Activated CD8-positive, alpha-beta memory T cell treated with anti-CD3 and anti-CD28 coated beads, Interleukin-2, amount 50 U/mL, for 24 hours (primary cell): ENCODE measurements at regions not wholly inside any gene's neighbourhood (a gene's known extent, or its start where the extent isn't known, plus 50 kb on each side); places are given as distances from the start of the nearest gene placed in this dataset.

Experiments
- DNase-seq: peaks from one replicate; pipeline ENCODE4 v3.0.0-alpha.2; 2020; ENCODE audit errors: extremely low read depth

- no peak for DNase-seq
Measured at GRCh38 chr9:38286357-38286756, 106.1 kb upstream of the ALDH1B1 start.

DNA sequence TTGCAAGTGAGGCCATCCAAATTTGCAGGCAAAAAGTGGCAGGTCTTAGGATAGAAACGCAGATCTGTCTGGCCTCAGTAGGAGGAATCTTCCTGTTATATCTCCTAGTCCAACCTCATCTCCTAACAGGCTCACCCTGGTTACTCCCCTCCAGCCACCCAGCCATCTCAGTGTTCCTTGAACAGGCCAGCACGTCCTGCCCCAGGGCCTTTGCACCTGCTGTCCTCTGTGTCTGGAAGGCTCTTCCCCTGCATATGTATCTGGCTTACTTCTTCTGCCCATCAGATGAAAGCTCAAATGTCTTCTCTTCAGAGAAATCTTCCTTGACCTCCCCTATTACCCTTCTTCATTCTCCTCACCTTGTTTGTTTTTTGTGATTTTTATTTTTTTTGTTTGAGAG lies 107.3 kb upstream of the ALDH1B1 start:
- DNase-seq = no peak

DNA sequence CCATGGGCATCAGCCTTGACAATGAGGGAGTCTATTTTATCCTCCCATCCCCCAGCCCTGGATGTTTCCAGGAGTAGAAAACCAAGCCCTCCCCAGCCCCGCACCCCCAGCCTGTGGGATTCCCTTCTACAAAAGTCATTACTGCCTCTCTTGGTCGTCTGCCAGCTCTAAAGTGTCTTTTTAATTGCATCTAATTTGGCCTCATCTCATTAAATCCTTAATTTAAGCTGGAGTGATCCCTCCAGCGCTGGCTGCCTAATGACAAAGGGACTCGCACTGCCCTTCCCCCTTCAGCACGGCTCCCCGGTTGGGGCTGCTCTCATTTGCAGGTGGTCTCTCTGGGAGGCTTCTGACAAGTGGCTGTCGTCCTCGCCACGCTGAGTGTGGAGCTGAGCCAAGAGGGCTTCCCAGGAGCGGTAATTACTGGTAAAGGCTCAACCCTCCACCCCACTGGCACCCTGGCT lies 107.9 kb upstream of the ALDH1B1 start:
- DNase-seq = no peak

- no peak for DNase-seq
Measured at GRCh38 chr9:38284039-38284575, 108.4 kb upstream of the ALDH1B1 start.

DNA sequence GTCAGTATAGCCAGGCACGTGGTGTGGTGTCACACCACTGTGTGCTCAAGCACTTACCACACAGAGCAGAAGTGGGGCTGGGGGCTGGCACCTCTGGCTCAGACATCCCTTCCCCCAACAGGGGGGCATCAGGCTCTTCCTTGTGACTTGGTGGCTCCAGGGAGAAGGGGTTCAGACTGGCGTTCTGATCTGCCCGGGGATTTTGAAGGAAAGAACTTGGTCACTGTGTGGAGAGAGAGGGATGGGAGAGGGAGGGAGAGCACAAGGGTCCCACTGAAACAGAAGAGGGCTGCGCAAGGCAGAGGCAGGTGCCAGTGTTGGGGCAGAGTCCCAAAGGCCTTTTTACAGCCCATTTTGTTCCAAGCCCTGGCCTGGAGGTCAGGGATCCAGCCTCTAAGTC lies 109.7 kb upstream of the ALDH1B1 start:
- no peak for DNase-seq

DNA sequence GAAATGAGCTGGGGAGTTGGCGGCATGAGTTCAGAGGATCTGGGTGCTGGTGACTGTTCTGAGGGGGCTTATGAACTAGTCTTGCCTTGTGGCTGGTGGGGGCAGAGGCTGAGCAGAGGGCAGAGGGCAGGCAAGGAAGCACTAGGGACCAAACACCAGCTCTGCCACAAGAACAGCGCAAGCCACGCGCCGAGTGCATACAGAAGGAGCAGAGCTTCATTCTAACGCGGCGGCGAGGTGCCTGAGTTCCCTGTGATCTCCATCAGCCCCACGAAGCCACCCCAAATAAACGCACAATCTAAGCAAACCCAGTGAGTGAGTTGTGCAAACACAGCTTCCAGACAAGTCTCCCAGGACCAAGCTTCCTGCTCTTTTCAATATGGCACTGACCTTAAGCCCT lies 110.6 kb upstream of the ALDH1B1 start:
- no peak for DNase-seq

- DNase-seq = no peak
Measured at GRCh38 chr9:38281196-38281595, 111.3 kb upstream of the ALDH1B1 start.

DNA sequence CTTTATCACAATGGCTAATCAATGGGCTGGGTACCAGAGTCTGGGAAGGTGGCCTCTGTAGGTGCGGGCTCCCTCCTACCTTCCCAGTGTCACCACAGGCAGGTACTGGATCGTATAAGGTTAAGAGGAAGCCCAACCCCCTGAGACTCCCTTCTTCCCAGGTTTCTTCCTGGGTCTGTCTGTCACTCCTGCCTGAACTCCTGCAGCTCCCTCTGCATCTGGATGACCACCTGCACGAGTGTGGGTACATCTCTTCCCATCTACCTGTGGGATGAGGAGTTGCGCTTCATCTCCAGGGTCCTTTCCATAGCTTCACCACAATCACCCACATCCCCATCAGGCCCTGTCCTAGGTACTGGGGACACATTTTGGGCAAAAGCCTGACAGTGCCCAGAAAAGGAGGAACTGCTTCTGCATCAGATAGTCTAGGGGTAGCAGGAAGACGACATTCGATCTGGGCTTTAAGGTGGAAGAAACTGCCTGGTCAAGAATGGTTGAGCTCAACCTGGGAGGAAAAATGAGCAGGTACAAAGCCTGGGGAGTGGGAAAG lies 112.2 kb upstream of the ALDH1B1 start:
- no peak for DNase-seq

GRCh38 chr9:38278931-38279679 lies 113.4 kb upstream of the ALDH1B1 start:
- DNase-seq = no peak

DNA sequence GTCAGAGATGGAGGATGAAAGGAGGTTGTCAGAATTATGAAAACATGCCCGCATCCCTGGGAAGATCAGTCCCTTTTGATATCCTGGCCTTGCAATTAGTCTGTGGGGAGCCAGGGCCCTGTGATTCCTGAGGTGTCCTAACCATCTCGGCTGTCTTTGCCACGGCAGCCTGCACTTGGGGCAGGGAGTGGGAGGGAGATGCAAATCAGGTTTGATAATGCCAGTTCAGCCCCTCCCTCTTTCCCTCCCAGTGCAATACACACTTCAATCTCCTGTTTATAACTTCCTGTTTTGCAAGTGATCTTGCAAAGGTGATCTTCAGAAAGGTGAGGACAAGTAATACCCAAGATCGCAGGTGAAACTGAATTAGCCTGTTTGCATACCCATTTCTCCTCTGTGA lies 114.0 kb upstream of the ALDH1B1 start:
- DNase-seq = no peak

DNA sequence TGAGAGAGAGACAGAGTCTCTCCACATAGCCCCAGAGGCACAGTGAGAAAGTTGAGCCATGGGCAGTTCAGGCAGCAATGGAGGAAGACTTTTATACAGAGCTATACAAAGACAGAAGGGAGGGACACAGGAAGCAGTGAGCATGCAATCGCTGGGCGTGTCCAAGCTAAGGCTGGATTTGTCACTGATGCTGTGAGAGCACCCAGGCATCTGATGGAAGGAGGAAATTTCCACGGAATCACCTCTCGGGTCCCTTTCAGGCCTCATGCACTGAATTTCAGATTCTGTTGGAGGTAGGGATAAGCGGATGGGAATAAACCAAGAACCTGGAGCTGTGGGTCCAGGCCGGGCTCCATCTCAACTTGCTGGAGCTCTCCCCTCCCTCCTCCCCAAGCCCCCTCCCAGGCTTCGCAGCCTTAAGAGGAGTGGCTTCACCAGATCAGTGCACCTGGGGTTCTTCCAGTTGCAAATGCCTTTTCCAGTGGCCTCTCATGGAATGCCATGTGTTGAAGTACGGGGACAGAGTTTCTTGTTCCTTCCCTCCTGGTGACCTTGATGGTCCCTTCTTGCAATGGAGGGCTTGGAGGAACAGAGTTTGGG lies 114.8 kb upstream of the ALDH1B1 start:
- no peak for DNase-seq

- no peak for DNase-seq
Measured at GRCh38 chr9:38276771-38277439, 115.6 kb upstream of the ALDH1B1 start.

GRCh38 chr9:38274800-38275199 lies 117.7 kb upstream of the ALDH1B1 start:
- DNase-seq = no peak

DNA sequence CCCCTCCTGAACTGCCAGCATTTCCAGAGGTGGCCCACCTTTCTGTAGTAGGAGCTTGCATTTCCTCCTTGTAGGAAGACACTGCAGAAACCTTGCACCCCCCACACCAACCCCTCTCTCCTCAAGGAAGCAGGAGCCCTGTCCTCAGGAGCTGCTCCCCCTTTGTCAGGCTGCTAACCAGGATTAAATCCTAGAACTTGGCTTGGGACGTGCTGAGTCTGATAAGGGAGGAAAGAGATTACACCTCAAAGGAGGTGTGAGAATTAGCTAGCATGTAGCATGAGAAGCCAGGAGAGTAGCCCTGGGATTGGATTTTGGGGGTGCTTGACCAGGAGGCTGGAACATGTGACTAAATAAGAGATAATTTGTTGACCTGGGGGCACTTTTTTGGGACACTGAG lies 119.8 kb upstream of the ALDH1B1 start:
- no peak for DNase-seq

GRCh38 chr9:38271666-38272241 lies 120.7 kb upstream of the ALDH1B1 start:
- no peak for DNase-seq

DNA sequence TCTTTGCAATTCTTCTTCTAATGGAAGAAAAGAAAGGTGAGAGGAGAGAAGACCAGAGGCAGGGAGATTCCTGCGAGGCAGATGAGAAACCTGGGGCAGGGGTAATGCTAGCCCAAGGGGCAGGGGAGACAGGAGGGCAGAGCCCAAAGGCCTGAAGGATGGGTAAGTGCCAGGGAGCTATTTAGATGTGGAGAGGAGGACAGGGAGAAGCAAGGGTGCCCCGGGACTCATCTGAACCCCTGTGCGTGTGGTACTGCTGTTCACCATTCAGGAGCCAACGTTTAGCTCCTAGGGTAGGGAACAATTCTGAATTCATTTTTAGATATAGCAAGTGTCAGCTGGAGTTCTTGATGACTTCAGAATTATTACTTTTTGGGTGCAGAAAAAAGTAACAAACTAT lies 122.7 kb upstream of the ALDH1B1 start:
- DNase-seq = no peak

DNA sequence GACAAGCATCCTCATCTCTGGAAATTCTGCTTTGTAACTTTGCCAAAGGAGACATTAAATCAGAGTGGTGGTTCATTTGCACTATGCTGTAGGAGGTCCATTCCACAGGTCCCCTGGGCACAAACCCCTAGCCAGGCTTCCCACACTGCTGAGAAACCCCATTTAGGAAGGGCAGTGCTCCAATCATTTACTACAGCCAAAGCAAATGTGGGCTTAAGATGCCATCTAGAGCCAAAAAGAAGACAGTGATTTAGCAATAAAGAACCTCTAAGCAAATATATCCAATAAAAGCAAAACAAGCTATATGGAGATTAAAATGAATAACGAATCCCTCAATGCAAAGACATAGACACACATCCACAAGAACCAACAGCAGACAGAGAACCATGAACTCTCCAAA lies 129.0 kb upstream of the ALDH1B1 start:
- no peak for DNase-seq

DNA sequence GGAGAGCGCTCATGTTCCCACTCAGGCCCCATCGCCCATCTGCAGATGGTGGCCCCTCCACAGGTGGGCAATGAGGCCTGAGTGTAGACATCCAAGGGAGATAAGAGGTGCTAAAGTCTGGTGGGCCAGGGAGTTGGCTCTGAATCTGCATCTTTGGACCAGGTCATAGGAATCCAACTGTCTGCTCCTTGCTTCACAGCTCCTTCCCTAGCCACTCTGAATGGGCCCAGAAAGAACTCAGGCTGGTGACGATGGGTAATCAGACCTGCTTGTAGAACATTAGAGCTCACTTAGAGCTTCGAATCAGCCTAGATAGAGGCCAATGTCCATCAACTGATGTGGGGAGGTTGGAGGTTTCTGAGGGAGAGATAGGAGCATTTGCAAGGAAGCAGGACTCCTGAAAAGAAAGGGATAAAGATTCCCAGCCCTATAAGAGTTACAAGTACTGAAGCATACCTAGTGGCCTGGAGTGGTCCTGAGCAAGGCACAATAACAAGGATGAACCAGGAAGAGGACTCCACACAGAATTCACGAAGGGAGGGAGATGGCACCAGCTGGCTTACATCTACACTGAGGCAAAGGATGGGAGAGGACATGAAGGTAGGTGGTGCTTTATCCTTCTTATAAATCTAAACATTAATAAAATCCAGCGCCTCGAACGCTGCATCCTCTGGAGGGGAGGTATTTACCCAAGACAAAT lies 132.8 kb upstream of the ALDH1B1 start:
- DNase-seq = no peak

DNA sequence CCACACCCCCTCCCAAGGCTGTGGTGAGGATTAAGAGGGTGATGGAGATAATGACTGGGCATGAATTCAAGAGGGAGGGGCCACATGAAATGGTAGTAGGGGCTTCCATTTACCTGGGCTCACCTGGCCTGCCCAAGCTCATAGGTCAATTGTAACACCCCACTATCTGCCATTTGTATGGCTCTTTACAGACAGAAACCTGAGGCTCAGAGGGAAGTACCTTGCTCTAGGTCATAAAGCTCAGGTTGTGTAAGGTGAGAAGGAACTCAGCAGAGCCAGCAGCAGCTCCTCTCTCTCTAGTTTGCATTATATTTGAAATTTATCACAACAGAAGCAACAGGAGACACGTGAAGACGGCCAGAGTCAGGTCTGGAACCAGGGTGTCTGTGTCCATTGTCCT lies 133.4 kb upstream of the ALDH1B1 start:
- no peak for DNase-seq

DNA sequence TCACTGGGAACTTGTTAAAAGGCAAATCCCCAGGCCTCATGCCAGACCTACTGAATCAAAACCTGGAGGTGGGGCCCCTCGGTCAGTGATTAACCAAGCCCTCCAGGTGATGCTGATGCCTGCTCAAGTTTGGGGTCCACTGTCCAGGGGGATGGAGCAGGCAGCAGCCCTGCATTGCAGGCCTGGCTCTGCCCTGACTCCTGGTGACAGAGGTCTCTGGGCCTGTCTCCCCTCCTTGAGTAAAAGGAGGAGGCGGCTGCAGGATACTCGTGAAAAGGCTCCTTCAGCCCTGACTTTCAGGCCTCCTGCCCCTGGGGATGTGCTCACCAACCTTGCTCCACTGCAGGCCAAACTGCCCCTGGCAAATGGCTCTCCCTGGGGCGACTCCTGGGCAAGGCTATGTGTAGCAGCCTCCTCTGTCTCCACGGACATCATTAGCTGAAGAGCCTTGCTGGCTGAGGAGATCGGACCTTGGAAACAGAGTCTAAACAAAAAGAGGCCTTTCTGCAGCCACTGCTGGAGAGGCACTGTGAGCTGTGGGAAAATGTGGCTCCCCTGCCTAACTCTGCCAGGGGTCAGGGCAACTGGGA lies 134.8 kb upstream of the ALDH1B1 start:
- DNase-seq = no peak

- DNase-seq = no peak
Measured at GRCh38 chr9:38256461-38256860, 136.0 kb upstream of the ALDH1B1 start.
